ENCODE measurements at regions not wholly inside any gene's neighbourhood (a gene's known extent, or its start where the extent isn't known, plus 50 kb on each side); places are given as distances from the start of the nearest gene placed in this dataset.

- peaks cover 33% of the 10 kb centered on the region for H3K4me1 Mint-ChIP-seq
- peak overlapping the region in 1 of 3 experiments; percentile 62 for H3K27ac Mint-ChIP-seq
- no peak overlapping the region for H3K4me3 Mint-ChIP-seq
- TF ChIP-seq CTCF (IDR thresholded peaks at IDR 0.05; ENCODE audit: unreplicated experiment in 3 of 3), result no peak
- peaks cover 85% of the 10 kb centered on the region for H3K27me3 Mint-ChIP-seq (ENCODE audit: low read depth)
- H3K9me3 Mint-ChIP-seq, result no peaks in the 10 kb centered on the region
- no peaks in the 10 kb centered on the region for H3K36me3 Mint-ChIP-seq (ENCODE audit: low read depth)
Measured at GRCh38 chr1:48057249-48057648, 60.1 kb upstream of the TRABD2B start.

- no peak overlapping the region for H3K4me3 Mint-ChIP-seq
- peak overlapping the region in 2 of 3 experiments; percentile 62 to 64 for H3K27ac Mint-ChIP-seq
Measured at GRCh38 chr1:48055876-48056764, 58.9 kb upstream of the TRABD2B start.

GRCh38 chr1:48054232-48054631, 57.0 kb upstream of the TRABD2B start:
- H3K9me3 Mint-ChIP-seq, result no peaks in the 10 kb centered on the region
- no peak overlapping the region for H3K27ac Mint-ChIP-seq
- H3K4me1 Mint-ChIP-seq, result peaks cover 31% of the 10 kb centered on the region
- no peak for TF ChIP-seq CTCF (IDR thresholded peaks at IDR 0.05; ENCODE audit: unreplicated experiment in 3 of 3)
- no peak overlapping the region for H3K4me3 Mint-ChIP-seq
- H3K27me3 Mint-ChIP-seq (ENCODE audit: low read depth), result peaks cover 80% of the 10 kb centered on the region
- no peaks in the 10 kb centered on the region for H3K36me3 Mint-ChIP-seq (ENCODE audit: low read depth)

More at GRCh38 chr1:48055876-48056764, 58.9 kb upstream of the TRABD2B start:
- no peak for TF ChIP-seq CTCF (IDR thresholded peaks at IDR 0.05; ENCODE audit: unreplicated experiment in 3 of 3)
- Mint-ChIP-seq H3K9me3 (no peaks in the 10 kb centered on the region), H3K36me3 (ENCODE audit: low read depth) (no peaks in the 10 kb centered on the region), H3K27me3 (ENCODE audit: low read depth) (peaks cover 81% of the 10 kb centered on the region), H3K4me1 (peaks cover 24% of the 10 kb centered on the region)

GRCh38 chr1:48052923-48053291, 55.7 kb upstream of the TRABD2B start:
- Mint-ChIP-seq H3K27ac (peak overlapping the region; percentile 39 to 90 (median 86)), H3K36me3 (ENCODE audit: low read depth) (no peaks in the 10 kb centered on the region), H3K9me3 (no peaks in the 10 kb centered on the region), H3K27me3 (ENCODE audit: low read depth) (peaks cover 85% of the 10 kb centered on the region), H3K4me1 (peaks cover 34% of the 10 kb centered on the region), H3K4me3 (no peak overlapping the region)
- TF ChIP-seq CTCF (IDR thresholded peaks at IDR 0.05; ENCODE audit: unreplicated experiment in 3 of 3), result peak in 1 of 3 experiments; percentile 5

GRCh38 chr1:48051466-48052126, 54.4 kb upstream of the TRABD2B start:
- TF ChIP-seq CTCF (IDR thresholded peaks at IDR 0.05; ENCODE audit: unreplicated experiment in 3 of 3), result no peak
- peaks cover 82% of the 10 kb centered on the region for H3K27me3 Mint-ChIP-seq (ENCODE audit: low read depth)
- no peak overlapping the region for H3K4me3 Mint-ChIP-seq
- H3K9me3 Mint-ChIP-seq, result no peaks in the 10 kb centered on the region
- peak overlapping the region in 1 of 3 experiments; percentile 90 for H3K27ac Mint-ChIP-seq
- peaks cover 35% of the 10 kb centered on the region for H3K4me1 Mint-ChIP-seq
- no peaks in the 10 kb centered on the region for H3K36me3 Mint-ChIP-seq (ENCODE audit: low read depth)

Measured in nephron (organoid).